Kidney tubule cell (primary cell): ENCODE measurements at regions not wholly inside any gene's neighbourhood (a gene's known extent, or its start where the extent isn't known, plus 50 kb on each side); places are given as distances from the start of the nearest gene placed in this dataset.

Experiments
- DNase-seq: peaks from one replicate; pipeline ENCODE4 v3.0.0-alpha.2; 2018; ENCODE audit warnings: low spot score

DNA sequence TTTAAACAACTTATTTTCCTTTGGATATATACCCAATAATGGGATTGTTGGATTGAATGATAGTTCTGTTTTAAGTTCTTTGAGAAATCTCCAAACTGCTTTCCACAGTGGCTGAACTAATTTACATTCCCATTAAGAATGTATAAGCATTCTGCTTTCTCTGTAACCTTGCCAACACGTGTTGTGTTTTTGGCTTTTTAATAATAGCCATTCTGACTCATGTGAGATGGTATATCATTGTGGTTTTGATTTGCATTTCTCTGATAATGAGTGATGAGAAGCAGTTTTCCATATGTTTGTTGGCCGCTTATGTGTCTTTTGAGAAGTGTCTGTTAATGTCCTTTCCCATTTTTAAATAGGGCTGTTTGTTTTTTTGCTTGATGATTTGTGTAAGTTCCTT lies 155.6 kb upstream of the PITX2 start:
- DNase-seq, result no peak

- DNase-seq, result no peak
These were observed 157.7 kb upstream of the PITX2 start for GRCh38 chr4:110780538-110780937.

DNA sequence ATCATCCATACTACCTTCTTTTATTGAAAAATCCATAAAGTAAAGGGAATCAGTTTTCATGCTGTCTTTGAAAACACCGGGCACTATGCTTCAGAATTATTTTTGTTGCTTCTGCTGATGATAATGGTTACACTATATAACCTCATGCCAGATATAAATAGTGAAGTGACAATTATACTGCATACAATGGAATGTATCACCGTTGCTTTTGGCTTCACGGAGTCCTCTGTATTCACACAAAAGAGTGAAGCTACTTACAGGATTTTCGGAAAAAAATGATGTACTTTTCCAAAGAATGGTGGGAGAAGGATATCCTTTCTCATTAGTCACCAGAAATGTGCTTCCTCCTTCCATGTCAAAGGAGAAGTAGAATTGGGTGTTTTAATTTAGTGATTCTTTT lies 159.1 kb upstream of the PITX2 start:
- DNase-seq, result no peak

DNA sequence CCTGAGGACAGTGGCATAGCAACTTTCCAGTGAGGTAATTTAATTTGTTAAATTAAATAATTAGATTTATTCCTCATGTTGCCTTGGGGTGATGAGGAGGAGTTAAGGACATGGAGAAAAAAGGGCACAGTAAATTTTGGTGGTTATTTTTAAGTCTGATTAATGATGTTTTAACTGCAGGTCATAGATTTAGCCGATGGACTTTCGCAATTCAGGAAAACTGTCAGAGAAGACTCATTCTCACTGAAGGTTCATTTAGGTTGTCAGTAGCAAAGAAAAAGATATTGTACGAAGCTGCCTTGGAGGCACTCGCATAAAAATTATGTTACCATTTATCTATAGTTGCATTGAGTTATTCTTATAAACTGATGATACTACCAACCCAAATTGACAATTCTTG lies 164.2 kb upstream of the PITX2 start:
- DNase-seq, result no peak

- no peak for DNase-seq
These were observed 164.8 kb upstream of the PITX2 start for GRCh38 chr4:110787707-110788106.

DNA sequence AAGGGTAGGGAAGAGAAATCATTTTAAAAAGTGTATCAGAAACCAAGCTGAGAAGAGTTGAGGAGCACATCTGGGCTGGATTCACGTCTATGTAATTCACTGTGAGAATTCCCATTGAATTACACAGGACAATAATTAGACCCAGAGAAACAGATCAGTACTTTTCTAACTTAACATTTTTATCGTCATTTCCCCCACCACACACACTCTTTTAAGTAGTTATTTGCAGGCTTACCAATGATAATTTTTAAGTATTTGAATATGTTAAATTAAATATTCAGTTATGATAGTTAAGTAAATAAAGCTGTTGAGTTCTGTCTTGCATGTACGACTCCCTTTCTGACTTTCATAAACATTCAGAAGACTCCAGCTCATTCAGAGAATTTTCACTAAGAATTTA lies 165.4 kb upstream of the PITX2 start:
- no peak for DNase-seq

DNA sequence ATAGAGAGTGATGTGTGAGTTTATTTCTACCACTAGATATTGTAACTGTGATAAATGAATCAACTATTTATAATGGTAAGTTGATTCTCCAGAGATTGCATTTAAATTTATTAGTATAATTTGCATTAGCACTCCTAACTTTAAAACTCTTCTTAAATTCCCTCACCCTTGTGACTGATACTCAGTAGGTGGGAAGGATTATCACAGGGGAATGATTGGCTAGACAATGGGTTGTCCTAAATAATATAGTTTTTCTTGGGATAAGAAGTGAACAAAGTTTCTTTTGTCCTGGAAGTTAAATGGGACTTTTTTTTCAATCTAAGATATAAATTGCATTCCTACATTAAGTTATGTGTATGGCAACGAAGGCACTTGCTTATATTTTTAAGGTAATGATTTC lies 169.2 kb upstream of the PITX2 start:
- DNase-seq, result no peak

DNA sequence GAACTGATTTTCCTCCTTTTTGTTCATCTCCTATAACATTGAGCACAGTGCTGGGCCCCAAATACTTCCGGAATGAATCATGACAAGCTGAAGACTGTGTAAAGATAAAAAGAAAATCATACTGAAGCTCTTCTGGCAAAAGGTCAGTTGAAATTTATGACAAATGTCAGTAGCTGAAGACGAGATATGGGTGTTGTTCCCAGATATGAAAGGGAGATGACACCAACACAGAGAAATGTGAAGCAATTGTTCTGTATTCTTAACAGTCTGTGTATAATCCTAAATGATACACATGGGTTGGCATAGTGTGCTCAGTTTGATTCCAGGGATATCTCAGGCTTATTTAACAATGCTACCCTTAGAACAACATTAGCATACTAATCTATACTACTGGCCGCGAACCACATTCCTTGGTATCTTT lies 170.5 kb upstream of the PITX2 start:
- DNase-seq, result peak; percentile 27

DNA sequence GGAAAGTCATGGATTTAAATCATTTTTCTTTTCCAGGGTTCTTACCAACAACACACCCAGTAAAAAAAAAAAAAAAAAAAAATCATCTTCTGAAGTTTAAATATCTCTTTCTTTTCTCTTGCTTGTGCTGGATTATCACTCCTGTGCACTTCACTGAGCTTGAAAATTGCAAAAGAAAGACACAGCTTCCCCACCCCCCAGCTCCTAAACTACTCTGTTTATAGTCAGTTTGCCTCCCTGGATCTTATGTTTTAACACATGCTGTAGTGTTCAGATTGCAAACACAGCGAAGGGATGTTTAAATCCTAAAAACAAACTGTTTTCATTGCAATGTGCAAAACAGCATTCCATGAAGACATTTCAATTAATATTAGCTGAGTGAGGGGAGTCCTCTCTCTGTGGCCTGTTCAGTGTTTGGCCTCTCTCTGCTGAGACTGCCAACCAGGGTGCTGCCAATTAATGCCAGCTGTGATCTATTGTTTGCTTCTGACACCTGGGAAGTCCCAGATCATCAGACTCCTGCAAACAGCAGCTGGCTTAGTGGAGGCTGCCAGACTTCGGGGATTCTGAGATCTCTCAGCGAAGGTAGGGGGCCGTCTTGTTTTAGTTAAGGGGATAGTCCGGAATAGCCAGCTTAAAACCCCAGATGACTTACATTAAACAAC lies 171.1 kb upstream of the PITX2 start:
- no peak for DNase-seq

DNA sequence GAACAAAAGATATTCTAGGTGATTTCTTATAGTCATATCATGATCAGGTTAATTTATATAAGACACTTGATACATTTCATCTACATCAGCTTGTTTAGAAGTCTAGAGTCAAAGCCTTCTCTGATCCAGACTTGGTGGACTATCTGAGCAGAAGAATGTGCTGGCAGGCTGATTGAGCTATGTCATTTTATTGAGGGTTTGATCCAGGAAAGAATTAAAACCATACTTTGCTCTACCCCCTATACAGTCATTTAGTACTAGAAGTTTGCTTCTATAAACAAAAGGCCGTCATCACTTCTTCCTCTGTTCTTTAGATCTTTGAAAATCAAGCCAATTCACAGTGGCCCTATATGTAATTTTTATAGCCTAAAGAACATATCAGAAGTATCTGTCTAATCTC lies 173.1 kb upstream of the PITX2 start:
- no peak for DNase-seq

DNA sequence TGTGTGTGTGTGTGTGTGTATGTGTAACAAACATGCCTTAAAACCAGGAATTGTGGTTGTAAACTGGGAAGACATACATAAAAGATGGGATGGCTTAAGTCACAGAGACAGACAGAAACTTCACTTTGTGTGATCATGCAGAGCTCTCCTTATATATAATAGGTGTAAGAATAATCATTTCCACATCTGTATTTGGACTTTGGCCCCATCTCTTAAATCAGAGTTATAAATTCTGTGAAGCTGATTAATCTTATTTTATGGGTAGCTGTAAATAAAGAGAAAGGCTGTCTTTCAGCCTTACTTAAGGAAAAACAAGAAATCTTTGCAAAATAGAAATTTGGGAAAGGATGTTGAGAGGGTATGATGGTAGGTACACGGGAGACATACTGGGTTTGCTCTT lies 174.6 kb upstream of the PITX2 start:
- no peak for DNase-seq

DNA sequence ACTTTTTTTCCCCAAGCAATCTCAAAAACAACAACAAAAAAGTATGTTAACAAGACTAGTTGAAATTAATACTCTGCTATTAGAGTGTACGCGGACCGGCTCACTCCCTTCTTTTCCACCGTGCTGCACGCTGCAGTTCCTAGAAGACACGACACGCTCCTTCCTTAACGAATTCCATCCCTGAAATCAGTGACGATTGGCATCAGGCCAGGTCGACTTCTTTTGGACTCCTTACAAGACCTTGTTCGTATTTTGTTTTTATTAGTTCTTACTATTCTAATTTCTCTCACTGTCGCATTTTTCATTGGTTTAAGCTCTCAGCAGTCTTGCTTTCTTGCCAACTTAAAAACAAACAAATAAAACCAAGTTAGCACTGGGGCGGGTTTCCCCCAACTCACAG lies 175.8 kb upstream of the PITX2 start:
- no peak for DNase-seq

DNA sequence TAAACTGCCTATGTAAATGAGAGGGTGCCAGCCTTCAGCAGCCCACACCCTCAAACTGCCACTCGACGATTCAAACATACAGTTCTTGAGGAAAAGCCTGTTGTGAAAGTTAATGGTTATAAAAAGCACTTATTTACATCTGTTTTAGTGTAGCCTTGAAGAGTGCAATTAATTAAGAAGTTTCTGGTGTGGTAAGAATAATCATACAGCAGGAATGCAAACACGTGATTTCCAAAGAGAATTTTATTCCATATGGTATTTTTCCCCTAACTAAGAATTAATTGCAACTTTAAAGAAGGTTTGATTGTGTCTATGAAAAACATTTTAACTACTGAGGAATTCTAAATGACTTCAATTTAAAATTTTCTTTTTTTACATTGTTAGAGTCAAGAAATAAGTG lies 176.3 kb upstream of the PITX2 start:
- DNase-seq, result no peak

- DNase-seq, result no peak
These were observed 178.7 kb upstream of the PITX2 start for GRCh38 chr4:110801591-110801990.

- peak; percentile 98 for DNase-seq
These were observed 185.5 kb upstream of the PITX2 start for GRCh38 chr4:110808351-110808878.

DNA sequence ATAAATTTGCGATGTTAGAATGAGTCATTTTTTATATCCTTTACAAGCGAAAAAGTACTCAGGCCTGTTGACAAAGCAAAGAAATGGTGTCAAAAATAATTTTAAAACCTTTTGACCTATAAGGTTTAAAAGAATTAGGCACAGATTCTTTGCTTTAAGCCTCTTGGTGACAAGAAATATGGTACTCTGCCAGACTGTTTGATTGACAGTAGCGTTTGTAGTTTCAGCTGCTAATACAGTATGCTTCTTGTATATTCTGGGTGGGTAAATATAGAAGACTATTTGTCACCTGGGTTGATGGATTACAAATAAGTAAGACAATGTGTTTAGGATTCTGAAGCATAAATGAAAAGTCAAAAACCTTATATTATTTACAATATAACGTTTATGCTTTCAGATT lies 193.1 kb upstream of the PITX2 start:
- DNase-seq, result no peak

GRCh38 chr4:110816367-110816766 lies 193.5 kb upstream of the PITX2 start:
- DNase-seq, result no peak

- no peak for DNase-seq
These were observed 198.3 kb upstream of the PITX2 start for GRCh38 chr4:110821186-110821585.

DNA sequence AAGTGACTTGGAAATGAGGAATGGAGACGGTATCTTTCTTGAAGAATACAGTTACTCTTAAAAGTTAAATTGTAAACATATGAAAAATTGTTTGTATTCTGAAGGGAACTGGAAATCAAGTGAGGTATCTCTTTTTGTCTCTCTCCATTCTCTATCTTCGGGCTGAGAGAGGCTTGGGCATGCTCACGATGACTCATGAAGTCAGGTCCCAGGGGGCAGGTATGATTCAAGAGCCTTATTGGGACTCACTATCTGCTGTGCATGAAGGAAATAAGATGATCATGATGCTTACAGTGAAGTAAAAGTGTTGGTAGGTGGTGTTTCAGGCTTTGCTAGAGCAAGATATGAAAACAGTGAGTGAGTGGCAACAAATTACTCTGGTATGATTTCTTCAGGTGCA lies 200.4 kb upstream of the PITX2 start:
- peak; percentile 55 for DNase-seq

DNA sequence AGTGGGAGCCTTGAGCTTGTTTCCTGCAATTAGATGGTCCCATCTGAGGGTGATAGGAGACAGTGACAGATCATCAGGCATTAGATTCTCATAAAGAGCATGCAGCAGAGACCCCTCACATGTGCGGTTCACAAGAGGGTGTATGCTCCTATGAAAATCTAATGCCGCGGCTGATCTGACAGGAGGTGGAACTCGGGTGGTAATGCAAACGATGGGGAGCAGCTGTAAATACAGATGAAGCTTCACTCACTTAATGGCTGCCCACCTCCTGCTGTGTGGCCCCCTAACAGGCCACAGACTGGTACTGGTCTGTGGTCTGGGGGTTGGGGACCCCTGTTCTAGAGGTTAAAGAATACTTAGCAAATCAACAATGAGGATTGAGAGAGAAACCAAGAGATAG lies 201.5 kb upstream of the PITX2 start:
- DNase-seq, result no peak

DNA sequence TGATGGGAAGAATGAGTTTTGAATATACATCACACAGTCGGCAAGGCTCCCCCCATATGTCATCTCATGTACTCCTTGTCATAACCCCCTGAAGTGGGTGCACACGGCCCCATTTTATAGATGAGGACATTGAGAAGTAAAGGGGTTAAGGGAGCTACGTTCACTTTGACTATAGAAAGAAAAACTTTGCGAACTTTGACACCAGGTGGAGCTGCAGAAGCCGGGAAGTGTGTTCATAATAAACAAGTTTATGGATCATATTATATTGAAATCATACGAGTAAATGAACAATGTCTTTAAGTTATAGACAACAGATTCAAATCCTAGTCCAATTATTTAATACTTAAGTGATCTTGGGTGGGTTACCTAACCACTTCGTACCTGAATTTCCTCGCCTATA lies 203.8 kb upstream of the PITX2 start:
- no peak for DNase-seq

GRCh38 chr4:110830461-110830860 lies 207.6 kb upstream of the PITX2 start:
- DNase-seq, result peak; percentile 37

DNA sequence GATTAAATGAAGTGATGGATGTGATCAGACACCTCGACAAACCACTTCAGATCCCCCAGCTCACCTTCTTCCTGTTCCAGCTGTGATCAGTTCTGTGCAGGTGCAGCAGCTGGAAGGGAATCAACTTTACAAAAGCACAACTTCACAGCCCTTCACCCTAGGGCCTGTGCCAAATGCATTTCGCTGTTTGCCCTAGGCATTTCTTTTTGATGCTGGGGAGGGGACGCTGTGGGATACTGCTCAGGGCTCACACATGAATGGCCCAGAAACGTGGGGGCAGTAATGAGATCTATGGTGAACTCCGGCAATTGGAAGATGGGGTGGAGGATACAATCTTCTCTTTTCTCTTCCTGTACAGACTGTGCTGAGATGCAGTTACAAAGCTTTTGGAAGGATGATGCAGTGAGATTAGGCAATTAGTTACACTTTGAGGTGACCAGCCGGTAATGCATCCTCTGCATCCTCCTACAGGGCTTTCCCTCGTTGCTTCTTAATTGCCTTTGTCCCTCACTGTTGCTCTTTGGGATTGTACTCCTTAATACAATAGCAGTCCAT lies 215.1 kb upstream of the PITX2 start:
- no peak for DNase-seq

DNA sequence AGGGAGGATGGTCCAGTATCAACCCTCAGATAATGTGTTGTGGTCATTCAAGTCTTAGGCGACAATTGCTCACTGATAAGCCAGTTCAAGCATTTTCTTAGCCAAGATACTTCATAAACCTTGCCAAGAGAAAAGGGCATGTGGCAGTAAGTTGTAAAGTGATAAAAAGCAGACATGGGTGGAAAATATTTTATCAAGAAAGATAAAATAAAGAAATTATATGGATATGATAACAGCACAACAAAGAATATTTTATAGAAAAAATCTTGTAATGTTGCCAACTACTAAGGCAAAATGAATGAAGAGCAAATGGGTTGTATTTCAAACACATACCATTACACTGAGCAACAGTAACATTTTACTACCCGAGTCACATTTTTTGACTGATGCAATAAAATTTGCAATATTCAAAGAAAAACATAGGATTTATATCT lies 217.4 kb upstream of the PITX2 start:
- DNase-seq, result no peak
